GM12801 (cell line): ENCODE measurements at regions not wholly inside any gene's neighbourhood (a gene's known extent, or its start where the extent isn't known, plus 50 kb on each side); places are given as distances from the start of the nearest gene placed in this dataset.

Source experiments
- CTCF ChIP-seq: IDR thresholded peaks from one replicate; pipeline ENCODE4 v1.5.1; 2011; ENCODE audit warnings: control low read depth; ENCODE audit not compliant: insufficient read length; ENCODE audit errors: extremely low read depth

- TF ChIP-seq CTCF: no peak
These were observed 160.1 kb downstream of the SUDS3 start for GRCh38 chr12:118536306-118536906.

DNA sequence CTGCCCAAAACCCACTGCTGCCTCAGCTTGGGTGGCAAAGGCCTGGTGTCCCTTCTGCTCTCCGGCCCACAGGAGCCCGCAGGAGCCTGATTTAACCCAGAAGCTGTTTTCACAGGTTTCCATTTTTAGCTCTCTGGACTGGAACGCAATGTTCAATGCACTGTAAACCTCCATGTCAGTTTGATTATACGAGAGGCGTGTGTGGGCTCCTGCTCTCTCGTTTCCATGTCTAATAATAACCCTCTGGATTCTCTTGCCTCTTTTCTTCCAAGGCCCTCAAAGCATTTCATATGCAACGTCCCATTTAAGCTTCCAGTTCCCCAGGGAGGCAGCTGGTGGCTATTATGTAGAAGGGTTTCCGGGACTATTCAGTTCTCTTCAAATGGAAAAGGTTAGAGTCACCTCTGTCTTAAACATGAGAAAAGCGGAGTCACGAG, 161.1 kb downstream of the SUDS3 start:
- TF ChIP-seq CTCF: no peak

DNA sequence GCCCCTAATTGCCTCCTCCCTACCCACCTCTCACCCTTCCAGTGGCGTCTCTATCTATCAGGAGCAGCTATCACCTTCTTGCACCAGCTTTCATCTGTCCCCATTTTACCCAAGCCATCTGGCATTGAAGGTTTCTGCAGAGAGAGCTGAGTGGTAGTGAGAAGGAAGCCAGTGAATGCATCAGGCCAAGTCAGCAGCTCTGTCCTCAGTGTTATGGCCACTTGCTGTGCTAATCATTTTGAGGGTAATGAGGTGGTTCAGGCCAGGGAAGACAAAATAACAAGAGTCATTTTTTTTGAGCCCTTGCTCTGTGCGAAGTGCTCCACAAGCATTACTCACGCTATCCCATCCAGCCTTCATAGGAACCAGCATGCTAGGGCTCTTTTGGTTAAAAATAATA, 164.7 kb downstream of the SUDS3 start:
- TF ChIP-seq CTCF: no peak

- TF ChIP-seq CTCF: no peak
These were observed 165.6 kb downstream of the SUDS3 start for GRCh38 chr12:118541934-118542333.

DNA sequence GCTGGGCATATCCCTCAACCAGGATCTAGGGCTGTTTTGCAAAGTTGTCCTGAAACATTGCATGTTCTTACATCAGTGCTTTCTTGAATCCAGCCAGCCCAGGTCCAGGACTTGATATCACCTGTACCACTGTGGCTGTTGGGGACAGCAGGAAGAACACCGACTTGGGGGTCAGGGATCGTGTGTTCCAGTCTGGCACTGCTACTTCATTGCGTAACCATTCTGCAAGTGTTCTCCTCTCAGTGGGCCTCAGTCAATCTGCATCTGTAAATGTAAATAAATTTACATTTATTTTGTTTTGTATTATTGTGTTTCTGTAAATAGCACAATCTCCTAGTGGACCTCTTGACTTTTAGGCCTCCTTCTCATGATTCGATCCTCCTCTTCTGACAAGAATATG, 167.3 kb downstream of the SUDS3 start:
- no peak for TF ChIP-seq CTCF

DNA sequence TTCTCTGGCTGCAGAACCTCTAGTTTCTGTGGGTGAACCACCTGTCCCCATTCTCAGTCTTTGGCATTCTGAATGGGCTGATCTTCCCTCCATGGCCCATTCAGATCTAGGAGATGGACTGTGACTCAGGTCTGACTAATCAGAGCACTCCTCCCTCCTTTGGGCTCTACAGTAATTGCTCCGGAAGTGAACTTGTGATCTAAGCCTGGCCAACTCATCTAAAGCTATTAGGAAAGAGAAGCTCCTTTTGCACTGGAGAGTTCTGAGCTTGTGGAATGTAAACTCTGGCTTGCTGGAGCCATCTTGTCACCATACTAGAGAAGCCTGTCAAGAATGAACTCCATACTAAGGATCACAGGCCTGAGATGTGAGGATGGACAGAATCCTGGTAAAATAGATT, 168.2 kb downstream of the SUDS3 start:
- TF ChIP-seq CTCF: no peak

GRCh38 chr12:118548887-118549509, 172.6 kb downstream of the SUDS3 start:
- TF ChIP-seq CTCF: no peak
